GM11168 (cell line): ENCODE measurements at regions not wholly inside any gene's neighbourhood (a gene's known extent, or its start where the extent isn't known, plus 50 kb on each side); places are given as distances from the start of the nearest gene placed in this dataset.

ENCODE experiments used
- in situ Hi-C: fragments of 300-500 bp; cut with MboI; formaldehyde crosslinking; loops from one replicate; pipeline ENCODE4 v1.12.0; 2022; ENCODE audit warnings: low sequenced_read_pairs; ENCODE audit not compliant: unreplicated experiment

DNA sequence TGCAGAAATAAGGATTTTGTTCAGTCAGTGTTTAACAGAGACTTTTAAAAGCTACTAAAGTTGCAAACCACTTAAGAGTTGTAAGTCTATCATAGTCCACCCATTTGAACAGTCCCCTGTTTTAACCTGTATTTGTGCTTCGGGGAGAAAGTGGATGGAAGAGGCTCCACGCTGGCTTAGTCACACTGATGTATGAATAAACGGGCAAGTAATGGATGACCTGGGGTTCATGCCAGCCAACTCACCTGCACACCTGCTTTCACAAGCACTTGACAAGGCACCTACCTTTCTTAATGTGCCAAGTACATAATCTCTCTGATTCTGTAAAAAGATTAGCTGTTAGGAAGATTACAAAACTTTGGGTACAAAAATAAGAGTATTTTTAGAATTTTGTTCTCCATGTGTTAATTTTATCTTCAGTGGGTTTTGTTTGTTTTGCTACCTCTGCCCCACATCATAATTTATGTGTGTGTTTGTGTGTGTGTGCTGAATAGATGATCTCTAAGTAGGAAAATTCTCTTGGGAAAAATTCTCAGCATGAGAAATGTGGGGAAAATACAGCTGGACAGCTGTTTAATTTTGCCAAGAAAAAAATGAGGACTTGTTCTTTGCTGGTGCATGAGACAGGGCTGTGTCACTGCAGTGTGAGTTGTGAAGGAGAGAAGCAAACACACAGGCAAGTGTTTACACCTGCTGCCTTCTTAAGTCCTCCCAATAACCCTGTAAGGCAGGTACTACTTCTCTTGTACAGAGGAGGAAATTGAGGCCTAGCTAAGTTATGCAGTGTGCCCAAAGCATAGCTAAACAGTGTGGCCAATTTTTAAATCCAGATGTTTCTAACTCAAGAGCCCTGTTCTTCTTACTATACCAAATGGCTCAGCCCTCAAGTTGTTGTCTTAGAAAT, 181.2 kb upstream of the IL12A start:
- in situ Hi-C loops: loop anchor here (25.0 kb wide), 1 partner anchor 545 kb away; no protein-coding TSS in a partner anchor

DNA sequence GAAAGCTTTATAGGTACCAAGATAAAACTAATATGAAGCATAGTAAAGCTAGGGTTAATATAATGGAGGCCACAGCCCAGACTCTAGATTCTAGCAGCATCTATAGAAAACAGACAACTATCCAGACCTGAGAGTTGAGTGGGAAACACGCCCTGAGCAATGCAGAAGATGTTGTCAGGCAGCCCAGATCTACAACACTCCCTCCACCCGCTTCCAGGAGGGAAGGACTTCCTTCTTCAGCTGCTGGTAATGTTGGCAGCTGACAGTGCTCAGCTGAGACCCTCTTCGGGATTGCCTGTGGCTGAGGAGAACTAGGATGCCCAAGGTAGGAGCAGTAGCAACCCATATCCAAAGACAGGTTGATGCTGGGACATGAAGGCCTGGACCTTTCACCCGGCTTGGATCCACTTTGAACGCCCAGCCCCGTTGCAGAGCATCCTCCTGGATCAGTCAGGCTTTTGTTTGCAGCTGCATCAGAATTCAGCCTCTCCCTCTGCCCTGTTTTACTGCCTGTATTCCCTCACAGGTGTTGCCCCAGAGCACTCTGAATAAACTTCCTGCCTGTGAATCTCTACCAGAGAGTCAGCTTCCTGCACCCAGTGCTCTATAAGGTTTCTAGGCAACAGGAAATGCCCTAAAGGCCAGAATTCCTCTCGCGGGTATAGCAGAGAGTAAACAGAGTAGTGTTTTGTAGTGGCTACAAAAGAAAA, 174.7 kb upstream of the IL12A start:
- in situ Hi-C loops: loop anchor here (25.0 kb wide), 1 partner anchor 552 kb away; no protein-coding TSS in a partner anchor

DNA sequence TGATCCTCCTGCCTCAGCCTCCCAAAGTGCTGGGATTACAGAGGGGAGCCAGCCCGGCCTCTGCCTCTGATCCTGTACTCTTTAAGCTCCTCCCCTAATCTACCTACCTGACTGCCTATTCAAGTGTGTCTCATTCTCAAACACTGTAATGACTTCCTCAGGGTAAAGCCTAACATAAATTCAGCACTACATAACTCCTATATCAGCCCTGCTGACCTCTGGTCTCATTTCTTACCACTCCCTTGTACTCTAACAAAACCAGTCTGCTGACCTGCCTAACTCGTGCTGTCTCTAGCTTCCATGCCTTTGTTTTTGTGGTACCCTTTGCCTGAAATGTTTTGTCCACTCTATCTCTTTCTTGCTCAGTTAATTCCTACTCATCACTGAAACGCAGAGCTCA, 172.1 kb upstream of the IL12A start:
- in situ Hi-C loops: loop anchor here (25.0 kb wide), 1 partner anchor 554 kb away; no protein-coding TSS in a partner anchor

GRCh38 chr3:159817126-159817525, 171.5 kb upstream of the IL12A start:
- in situ Hi-C loops: loop anchor here (25.0 kb wide), 1 partner anchor 555 kb away; no protein-coding TSS in a partner anchor

- in situ Hi-C loops: loop anchor here (25.0 kb wide), 1 partner anchor 555 kb away; no protein-coding TSS in a partner anchor
These were observed 171.1 kb upstream of the IL12A start for GRCh38 chr3:159817571-159817970.

GRCh38 chr3:159818399-159818798, 170.2 kb upstream of the IL12A start:
- in situ Hi-C loops: loop anchor here (25.0 kb wide), 1 partner anchor 556 kb away; no protein-coding TSS in a partner anchor

- in situ Hi-C loops: loop anchor here (25.0 kb wide), 1 partner anchor 557 kb away; no protein-coding TSS in a partner anchor
These were observed 169.6 kb upstream of the IL12A start for GRCh38 chr3:159818997-159819500.

- in situ Hi-C loops: loop anchor here (25.0 kb wide), 1 partner anchor 557 kb away; no protein-coding TSS in a partner anchor
These were observed 169.0 kb upstream of the IL12A start for GRCh38 chr3:159819676-159820075.

- in situ Hi-C loops: loop anchor here (25.0 kb wide), 1 partner anchor 559 kb away; no protein-coding TSS in a partner anchor
These were observed 167.5 kb upstream of the IL12A start for GRCh38 chr3:159821110-159821509.

- in situ Hi-C loops: loop anchor here (25.0 kb wide), 1 partner anchor 559 kb away; no protein-coding TSS in a partner anchor
These were observed 166.9 kb upstream of the IL12A start for GRCh38 chr3:159821736-159822135.

- in situ Hi-C loops: loop anchor here (25.0 kb wide), 1 partner anchor 561 kb away; no protein-coding TSS in a partner anchor
These were observed 164.9 kb upstream of the IL12A start for GRCh38 chr3:159823780-159824179.

- in situ Hi-C loops: loop anchor here (25.0 kb wide), 1 partner anchor 562 kb away; no protein-coding TSS in a partner anchor
These were observed 164.3 kb upstream of the IL12A start for GRCh38 chr3:159824333-159824732.

GRCh38 chr3:159825216-159825854, 163.3 kb upstream of the IL12A start:
- in situ Hi-C loops: no loop called here

- in situ Hi-C loops: no loop called here
These were observed 160.1 kb upstream of the IL12A start for GRCh38 chr3:159828542-159828943.

DNA sequence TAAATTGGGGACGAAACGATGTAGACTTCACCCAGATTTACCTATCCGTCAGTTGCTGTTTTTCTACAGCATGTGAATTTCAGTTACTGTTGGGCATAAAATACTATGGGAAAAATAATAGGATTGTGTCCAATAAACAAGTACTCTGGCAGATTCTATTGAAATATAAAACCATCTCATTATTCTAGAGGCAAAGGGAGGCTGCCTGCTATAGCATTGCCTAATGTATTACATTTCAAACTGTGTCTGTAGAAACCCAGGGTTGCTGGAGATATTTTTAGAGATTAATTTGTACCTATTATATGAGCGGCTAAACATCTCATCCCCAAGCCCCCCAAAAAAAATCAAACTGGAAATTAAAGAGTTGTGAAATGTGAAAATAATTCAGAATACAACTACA, 159.6 kb upstream of the IL12A start:
- in situ Hi-C loops: no loop called here

GRCh38 chr3:159829539-159830227, 159.0 kb upstream of the IL12A start:
- in situ Hi-C loops: no loop called here

- in situ Hi-C loops: no loop called here
These were observed 158.0 kb upstream of the IL12A start for GRCh38 chr3:159830523-159831154.

- in situ Hi-C loops: no loop called here
These were observed 157.2 kb upstream of the IL12A start for GRCh38 chr3:159831466-159831865.

DNA sequence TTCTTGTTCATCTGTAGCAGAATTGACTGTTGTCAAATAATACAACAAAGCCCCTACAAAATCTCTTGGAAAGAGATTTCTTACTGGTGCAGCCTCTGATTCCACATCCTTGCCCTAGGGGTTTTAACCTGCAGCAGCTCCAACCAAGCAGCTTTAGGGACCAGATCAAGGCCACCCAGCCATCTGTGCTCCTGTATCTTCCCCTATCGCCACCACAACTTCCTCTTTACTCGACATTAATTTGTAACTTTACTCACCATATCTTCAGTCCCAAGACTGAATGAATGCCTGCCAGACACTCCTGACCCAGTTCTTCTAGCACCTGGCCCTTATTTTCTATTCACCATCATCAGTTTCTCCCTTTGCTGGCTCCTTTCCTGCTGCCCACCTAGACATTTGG, 156.6 kb upstream of the IL12A start:
- in situ Hi-C loops: no loop called here
